MM.1S (cell line): ENCODE measurements at regions not wholly inside any gene's neighbourhood (a gene's known extent, or its start where the extent isn't known, plus 50 kb on each side); places are given as distances from the start of the nearest gene placed in this dataset.

Experiments
- EZH2 ChIP-seq: fragments of 300-600 bp; sonication (generic); optimal IDR thresholded peaks from 2 replicates; pipeline ENCODE3; 2017; ENCODE audit warnings: low read depth, mild to moderate bottlenecking, antibody characterized with exemption, low read length, mixed read lengths
- EZH2phosphoT487 ChIP-seq: fragments of 300-600 bp; sonication (generic); IDR thresholded peaks from 2 replicates; pipeline ENCODE4 v1.6.1; 2018; ENCODE audit warnings: antibody characterized with exemption, low read length
- TF ChIP-seq, protein P1 (sequence below): fragments of 300-600 bp; sonication (generic); IDR thresholded peaks from 2 replicates; pipeline ENCODE4 v1.5.1; 2016; ENCODE audit warnings: antibody characterized with exemption, low read length, mixed read lengths

DNA sequence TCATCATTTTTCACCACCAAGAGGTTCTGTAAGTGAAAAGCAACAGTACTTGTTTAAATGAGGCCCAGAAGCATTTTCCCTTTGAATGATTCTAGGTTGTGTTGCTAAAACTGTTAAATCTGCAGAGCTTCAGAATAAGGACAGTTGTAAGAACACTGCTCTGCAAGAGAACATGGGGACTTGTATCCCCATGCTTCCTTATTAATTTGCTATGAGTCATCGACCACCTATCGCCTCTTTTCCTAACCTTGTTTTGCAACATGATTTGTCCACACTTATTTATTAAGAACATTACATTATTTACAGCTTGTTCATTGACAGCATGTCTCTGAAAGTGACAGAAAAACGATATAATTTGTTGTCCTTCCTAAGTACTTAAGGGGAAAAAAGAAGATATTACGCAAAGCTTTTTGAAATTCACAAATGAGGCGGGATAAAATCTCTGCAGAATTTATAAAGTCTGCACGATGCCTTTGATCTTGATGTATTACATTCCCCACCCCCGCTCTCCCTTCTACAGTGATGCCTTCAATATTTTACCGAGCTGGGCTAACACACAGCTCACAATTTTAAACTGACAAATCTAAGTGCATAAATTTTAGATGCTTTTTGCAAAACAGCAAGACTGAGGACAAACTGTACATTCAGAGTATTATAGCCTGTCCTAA, 220.0 kb upstream of the SPTLC3 start:
- TF ChIP-seq, protein P1, sequence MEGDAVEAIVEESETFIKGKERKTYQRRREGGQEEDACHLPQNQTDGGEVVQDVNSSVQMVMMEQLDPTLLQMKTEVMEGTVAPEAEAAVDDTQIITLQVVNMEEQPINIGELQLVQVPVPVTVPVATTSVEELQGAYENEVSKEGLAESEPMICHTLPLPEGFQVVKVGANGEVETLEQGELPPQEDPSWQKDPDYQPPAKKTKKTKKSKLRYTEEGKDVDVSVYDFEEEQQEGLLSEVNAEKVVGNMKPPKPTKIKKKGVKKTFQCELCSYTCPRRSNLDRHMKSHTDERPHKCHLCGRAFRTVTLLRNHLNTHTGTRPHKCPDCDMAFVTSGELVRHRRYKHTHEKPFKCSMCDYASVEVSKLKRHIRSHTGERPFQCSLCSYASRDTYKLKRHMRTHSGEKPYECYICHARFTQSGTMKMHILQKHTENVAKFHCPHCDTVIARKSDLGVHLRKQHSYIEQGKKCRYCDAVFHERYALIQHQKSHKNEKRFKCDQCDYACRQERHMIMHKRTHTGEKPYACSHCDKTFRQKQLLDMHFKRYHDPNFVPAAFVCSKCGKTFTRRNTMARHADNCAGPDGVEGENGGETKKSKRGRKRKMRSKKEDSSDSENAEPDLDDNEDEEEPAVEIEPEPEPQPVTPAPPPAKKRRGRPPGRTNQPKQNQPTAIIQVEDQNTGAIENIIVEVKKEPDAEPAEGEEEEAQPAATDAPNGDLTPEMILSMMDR: no peak
- no peak for TF ChIP-seq EZH2
- TF ChIP-seq EZH2phosphoT487: no peak
